H1 (cell line): ENCODE measurements at regions not wholly inside any gene's neighbourhood (a gene's known extent, or its start where the extent isn't known, plus 50 kb on each side); places are given as distances from the start of the nearest gene placed in this dataset.

Experiments used
- CBX5 ChIP-seq: fragments of 300-800, 300-1000 bp; sonication (generic); IDR thresholded peaks from 2 replicates; pipeline ENCODE4 v1.7.1; 2016; ENCODE audit warnings: antibody characterized with exemption, low read length, low read depth
- NRF1 ChIP-seq: IDR thresholded peaks from 2 replicates; pipeline ENCODE4 v1.6.1; 2011; ENCODE audit warnings: mild to moderate bottlenecking, low read depth, low read length, improper control_type of control experiment

DNA sequence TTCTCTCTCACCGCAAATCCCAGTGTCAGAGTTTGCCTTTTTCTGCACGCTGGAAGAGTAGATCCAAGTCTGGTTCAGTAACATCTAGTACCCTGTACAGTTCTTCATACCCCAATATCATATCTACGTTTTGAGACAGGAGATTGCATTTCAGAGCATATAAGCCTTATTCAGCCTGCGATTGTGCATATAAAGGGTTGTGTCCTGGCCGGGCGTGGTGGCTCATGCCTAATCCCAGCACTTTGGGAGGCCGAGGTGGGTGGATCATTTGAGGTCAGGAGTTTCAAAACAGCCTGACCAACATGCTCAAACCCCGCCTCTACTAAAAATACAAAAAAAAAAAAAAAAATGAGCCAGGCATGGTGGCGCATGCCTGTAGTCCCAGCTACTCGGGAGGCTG is 104.9 kb downstream of the MTNR1B start (continued):
- TF ChIP-seq NRF1 (no peak), CBX5 (no peak)
